K562 (cell line): ENCODE measurements at regions not wholly inside any gene's neighbourhood (a gene's known extent, or its start where the extent isn't known, plus 50 kb on each side); places are given as distances from the start of the nearest gene placed in this dataset.
"Not testable (repeated sequence)": the region's sequence is repeated elsewhere in the genome, so short reads cannot be mapped to it uniquely, and the experiment has no call there.

Experiments used
- ATAC-seq: fragments of 200-7000 bp; cut with Tn5 transposase; 3 replicates; pipeline ENCODE4 v1.9.1; 2020; ENCODE audit warnings: moderate library complexity
- BruUV-seq: library from RNA; stranded (reverse); fragments of 400-500 nt; replicated peaks from 2 replicates; lab custom pipeline; 2021; lab: Mats Ljungman, UMichigan
- CTCF ChIA-PET: fragments of 300-600 bp; formaldehyde crosslinking; extraction: SDS; loops from one replicate; lab custom pipeline; 2021; ENCODE audit warnings: low intra/inter-chr PET ratio; lab: Yijun Ruan, JAX
- POLR2A ChIA-PET: fragments of 300-600, 350-650 bp; sonication (Branson Sonifier 250); formaldehyde crosslinking; extraction: SDS; loops from one replicate; lab custom pipeline; 2021; ENCODE audit warnings: antibody characterized with exemption, inconsistent platforms; lab: Yijun Ruan, JAX
- DNase-seq, 4 experiments: peaks; one replicate each; pipeline versions ENCODE4 v3.0.0 to v3.0.0-alpha.2; 2011 to 2018; ENCODE audit warnings: low spot score in 3 of 4, mixed read lengths in 3 of 4; ENCODE audit errors: extremely low read depth in 1 of 4
- FAIRE-seq: peaks from 2 replicates; lab custom pipeline; 2011; peaks lifted over from hg19 to GRCh38; lab: Jason Lieb, UNC
- H2AFZ ChIP-seq: 2 replicates; pipeline ENCODE4 v1.6.0; 2011; ENCODE audit warnings: low read depth, low read length, control low read depth, inconsistent platforms
- H3K27ac ChIP-seq: fragments of 200-600 bp; 3 replicates; pipeline ENCODE4 v1.8.0; 2011; ENCODE audit warnings: low read depth, mild to moderate bottlenecking, control low read depth, inconsistent platforms, low read length, moderate library complexity, mixed read lengths; ENCODE audit errors: extremely low read depth
- H3K27me3 ChIP-seq, 2 experiments: fragments of 300-600 bp in 1 of 2; 2 replicates in 1 of 2; 3 replicates in 1 of 2; pipeline versions ENCODE4 v1.6.0 to v1.8.0; 2011; ENCODE audit warnings: inconsistent platforms in 2 of 2, low read length in 2 of 2, mild to moderate bottlenecking in 1 of 2, mixed read lengths in 1 of 2, moderate library complexity in 1 of 2; ENCODE audit not compliant: control insufficient read depth in 2 of 2, insufficient read depth in 2 of 2
- H3K36me3 ChIP-seq: fragments of 300-600 bp; 3 replicates; pipeline ENCODE4 v1.8.0; 2011; ENCODE audit warnings: mild to moderate bottlenecking, low read length, inconsistent platforms; ENCODE audit not compliant: control insufficient read depth, insufficient read depth
- H3K4me1 ChIP-seq, 2 experiments: fragments of 200-600 bp in 1 of 2; replicated peaks in 1 of 2; 2 replicates in 1 of 2; 3 replicates in 1 of 2; pipeline versions ENCODE4 v1.5.1 to v1.8.0; 2011; ENCODE audit warnings: inconsistent platforms in 2 of 2, low read length in 2 of 2, mild to moderate bottlenecking in 1 of 2, mixed read lengths in 1 of 2, moderate library complexity in 1 of 2; ENCODE audit not compliant: control insufficient read depth in 2 of 2, insufficient read depth in 2 of 2
- H3K4me2 ChIP-seq: 2 replicates; pipeline ENCODE4 v1.6.1; 2011; ENCODE audit warnings: low read length, control low read depth, inconsistent platforms, mixed read lengths; ENCODE audit not compliant: insufficient read depth
- H3K4me3 ChIP-seq: fragments of 200-600 bp; sonication (generic), shearing (Covaris generic); 2 replicates; pipeline ENCODE4 v1.5.1; 2016; ENCODE audit warnings: control low read depth, inconsistent platforms
- H3K79me2 ChIP-seq: fragments of 200-600 bp; 3 replicates; pipeline ENCODE4 v1.8.0; 2011; ENCODE audit warnings: low read length, inconsistent platforms; ENCODE audit not compliant: control insufficient read depth, insufficient read depth
- H3K9ac ChIP-seq, 2 experiments: 2 replicates each; pipeline versions ENCODE4 v1.6.0 to v1.6.1; 2011; ENCODE audit warnings: low read depth in 2 of 2, low read length in 2 of 2, control low read depth in 1 of 2, inconsistent platforms in 1 of 2, mild to moderate bottlenecking in 1 of 2, mixed read lengths in 1 of 2; ENCODE audit not compliant: insufficient read depth in 1 of 2
- H3K9me1 ChIP-seq: one replicate; pipeline ENCODE4 v1.6.0; 2011; ENCODE audit warnings: inconsistent platforms, mild to moderate bottlenecking, low read length, moderate library complexity; ENCODE audit not compliant: control insufficient read depth, insufficient read depth
- H3K9me3 ChIP-seq: replicated peaks from 2 replicates; pipeline ENCODE4 v1.5.1; 2011; ENCODE audit warnings: low read depth, low read length, inconsistent platforms; ENCODE audit not compliant: control insufficient read depth, insufficient read depth
- H4K20me1 ChIP-seq: replicated peaks from 2 replicates; pipeline ENCODE4 v1.6.1; 2011; ENCODE audit warnings: low read length, inconsistent platforms, mixed read lengths; ENCODE audit not compliant: control insufficient read depth, insufficient read depth
- ARID3A ChIP-seq: IDR thresholded peaks from 2 replicates; pipeline ENCODE4 v1.6.1; 2012; ENCODE audit warnings: low read depth, low read length, improper control_type of control experiment, borderline replicate concordance
- MITF ChIP-seq: IDR thresholded peaks from 2 replicates; pipeline ENCODE4 v1.6.1; 2014; ENCODE audit warnings: antibody characterized with exemption
- MYNN ChIP-seq, 2 experiments: sonication (generic); formaldehyde crosslinking in 1 of 2; IDR thresholded peaks; 2 replicates each; pipeline versions ENCODE4 v1.5.0 to v1.6.1; 2016 to 2020; ENCODE audit warnings: antibody characterized with exemption in 1 of 2, missing genetic modification reagents in 1 of 2
- ZNF121 ChIP-seq: sonication (generic); formaldehyde crosslinking; conservative IDR thresholded peaks from 2 replicates; pipeline ENCODE4 v1.8.0; 2022; ENCODE audit warnings: missing genetic modification reagents
- WGBS: fragments of 100-300 bp; shearing (Covaris generic); methylation state at CpG from one replicate; pipeline ENCODE4 v1.1.6; 2016; ENCODE audit warnings: low coverage, mixed read lengths; ENCODE audit not compliant: insufficient coverage; ENCODE audit errors: missing lambda C conversion rate; 5-methylcytosine and 5-hydroxymethylcytosine counted together
- in situ Hi-C: fragments of 300-500 bp; cut with MboI; formaldehyde crosslinking; loops from 4 replicates; pipeline ENCODE4 v1.15.0; 2018; ENCODE audit warnings: inconsistent platforms, mixed read lengths
- intact Hi-C: fragments of 100-400 bp; cut with micrococcal nuclease; formaldehyde crosslinking; loops from 2 replicates; pipeline ENCODE4 v1.14.2; 2022

GRCh38 chr16:19955084-19955483, 70.4 kb upstream of the GPRC5B start:
- H3K79me2 ChIP-seq, H3K27me3 ChIP-seq, H3K4me2 ChIP-seq, H3K9me3 ChIP-seq, H3K4me1 ChIP-seq, in situ Hi-C loops, CTCF ChIA-PET, DNase-seq, H3K36me3 ChIP-seq, H2AFZ ChIP-seq, POLR2A ChIA-PET, intact Hi-C loops, H3K9ac ChIP-seq, BruUV-seq, H4K20me1 ChIP-seq, H3K27ac ChIP-seq, FAIRE-seq, ATAC-seq, H3K4me3 ChIP-seq, H3K9me1 ChIP-seq: not testable (repeated sequence)
- 9% methylated on average over 3 of the region's 3 CpGs for WGBS

- 0% methylated on average over 8 of the region's 8 CpGs for WGBS
- Histone ChIP-seq H3K27ac (no peak overlapping the region), H3K4me2 (no peak overlapping the region), H3K4me3 (no peak overlapping the region), H3K9me3 (no peaks in the 10 kb centered on the region), H2AFZ (no peak overlapping the region), H3K79me2 (no peaks in the 10 kb centered on the region), H3K9me1 (no peaks in the 10 kb centered on the region), H3K9ac (no peak overlapping the region), H3K27me3 (no peaks in the 10 kb centered on the region), H3K36me3 (no peaks in the 10 kb centered on the region), H4K20me1 (no peaks in the 10 kb centered on the region; the same call in 1 of the 2 replicates), H3K4me1 (no peaks in the 10 kb centered on the region)
- ATAC-seq (no peak), DNase-seq (no peak), FAIRE-seq (no peak)
- ChIA-PET CTCF (no interaction called here), POLR2A (no interaction called here)
- intact Hi-C loops: no loop called here
- no TSS peak for BruUV-seq
- in situ Hi-C loops: no loop called here
- no peak for TF ChIP-seq MITF
- TF ChIP-seq ZNF121 (CRISPR knock-in tag): no peak
- no peak for TF ChIP-seq MYNN (IDR thresholded peaks at IDR 0.05)
- TF ChIP-seq MYNN (CRISPR knock-in tag; IDR thresholded peaks at IDR 0.05): no peak
- no peak for TF ChIP-seq ARID3A
Measured at GRCh38 chr16:19948186-19949104, 63.8 kb upstream of the GPRC5B start.
